Activated CD4-positive, alpha-beta T cell treated with anti-CD3 and anti-CD28 coated beads, Interleukin-2, amount 10 ng/mL, durations not matched to agents 24 days and 14 days (primary cell): ENCODE measurements at regions not wholly inside any gene's neighbourhood (a gene's known extent, or its start where the extent isn't known, plus 50 kb on each side); places are given as distances from the start of the nearest gene placed in this dataset.
"Not testable (repeated sequence)": the region's sequence is repeated elsewhere in the genome, so short reads cannot be mapped to it uniquely, and the experiment has no call there.

ENCODE experiments used
- DNase-seq: peaks from one replicate; pipeline ENCODE4 v3.0.0; 2022
- H3K27ac Mint-ChIP-seq: one replicate; pipeline ENCODE4 v1.8.0; 2022; ENCODE audit warnings: mild to moderate bottlenecking, mixed read lengths
- H3K27me3 Mint-ChIP-seq: one replicate; pipeline ENCODE4 v1.8.0; 2022; ENCODE audit warnings: mixed read lengths
- H3K36me3 Mint-ChIP-seq: one replicate; pipeline ENCODE4 v1.8.0; 2022; ENCODE audit warnings: low read depth, mild to moderate bottlenecking, mixed read lengths
- H3K4me1 Mint-ChIP-seq: one replicate; pipeline ENCODE4 v1.8.0; 2021; ENCODE audit warnings: mixed read lengths
- H3K4me3 Mint-ChIP-seq: one replicate; pipeline ENCODE4 v1.8.0; 2022; ENCODE audit warnings: mild to moderate bottlenecking, moderate library complexity, mixed read lengths
- H3K9me3 Mint-ChIP-seq: one replicate; pipeline ENCODE4 v1.8.0; 2021; ENCODE audit warnings: mixed read lengths
- intact Hi-C: fragments of 100-400 bp; cut with micrococcal nuclease; formaldehyde crosslinking; loops from one replicate; pipeline ENCODE4 v1.15.1; 2023

DNA sequence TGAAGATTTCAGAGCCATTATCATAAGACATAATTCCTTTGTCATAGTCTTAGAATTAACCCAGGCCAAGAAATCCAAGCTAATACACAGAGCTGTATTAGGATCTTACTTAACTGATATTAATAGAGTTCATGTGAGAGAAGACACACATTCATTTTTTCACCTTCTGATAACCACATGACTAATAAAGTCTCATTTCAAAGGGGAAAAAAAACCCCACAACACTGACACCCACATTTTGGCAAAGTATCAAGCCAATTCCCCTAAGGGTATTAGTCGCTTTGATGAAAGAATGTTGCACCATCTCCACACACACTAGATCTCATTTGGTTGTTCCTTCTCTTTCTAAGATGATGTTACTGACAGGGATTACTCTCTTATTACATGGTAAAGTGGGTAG is 344.4 kb upstream of the ESRRG start:
- Mint-ChIP-seq H3K36me3 (no peaks in the 10 kb centered on the region), H3K27ac (no peak overlapping the region), H3K4me1 (no peaks in the 10 kb centered on the region), H3K27me3 (no peaks in the 10 kb centered on the region), H3K4me3 (no peak overlapping the region), H3K9me3 (no peaks in the 10 kb centered on the region)
- no peak for DNase-seq
- intact Hi-C loops, result no loop called here

DNA sequence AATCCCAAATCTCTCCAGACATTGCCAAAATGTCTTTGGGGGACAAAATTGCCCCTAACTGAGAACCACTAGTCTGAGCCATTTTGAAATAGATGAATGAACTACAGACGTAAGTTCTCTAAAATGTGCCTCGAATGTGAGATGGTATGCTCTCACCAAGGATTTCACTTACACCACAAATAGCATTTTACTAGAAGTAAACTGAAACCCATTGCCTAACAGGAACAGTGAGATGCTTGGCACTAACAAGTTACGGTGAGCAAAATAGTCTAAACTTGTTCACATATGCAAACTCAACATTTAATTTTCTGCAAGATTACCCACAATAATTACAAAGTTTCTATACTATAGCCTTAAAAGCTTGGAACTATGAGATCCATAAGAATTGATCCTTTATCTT is 343.6 kb upstream of the ESRRG start:
- Mint-ChIP-seq H3K27ac (no peak overlapping the region), H3K9me3 (no peaks in the 10 kb centered on the region), H3K36me3 (no peaks in the 10 kb centered on the region), H3K4me3 (no peak overlapping the region), H3K4me1 (no peaks in the 10 kb centered on the region), H3K27me3 (no peaks in the 10 kb centered on the region)
- no peak for DNase-seq
- intact Hi-C loops, result no loop called here

DNA sequence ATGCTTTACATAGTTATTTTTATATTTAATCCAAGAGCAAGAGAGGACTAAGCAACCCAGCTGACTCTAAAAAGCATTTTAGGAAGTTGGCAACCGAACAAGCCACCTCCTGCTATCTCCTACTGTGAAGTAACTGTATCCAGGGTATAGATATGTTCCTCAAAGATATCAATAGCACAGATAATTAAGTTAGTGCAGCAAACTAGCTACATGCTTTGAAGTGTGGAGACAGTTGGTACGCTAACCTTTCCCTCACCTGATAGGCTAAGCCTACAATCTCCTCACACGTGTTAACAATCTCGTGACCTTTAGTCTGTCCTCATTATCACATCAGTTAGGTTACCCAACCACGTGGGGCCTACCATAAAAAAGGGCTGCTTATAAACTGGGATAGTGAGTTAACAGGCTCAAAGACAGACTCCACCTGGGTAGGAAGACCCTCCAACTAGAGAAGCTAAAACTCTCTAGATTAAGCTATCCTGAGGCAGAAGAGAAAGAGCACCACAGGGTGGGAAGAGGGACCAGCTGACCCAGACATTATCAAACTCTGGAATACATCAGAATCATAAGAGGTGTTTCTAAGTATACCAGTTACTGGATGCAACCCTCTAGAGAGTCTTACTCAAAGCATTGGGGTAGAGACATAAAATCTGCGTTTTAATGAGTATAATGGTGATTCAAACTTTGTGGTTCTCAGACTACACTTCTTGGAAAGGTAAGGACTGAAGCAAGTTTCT is 340.1 kb upstream of the ESRRG start:
- no peak for DNase-seq
- Mint-ChIP-seq H3K27ac (no peak overlapping the region), H3K4me1 (no peaks in the 10 kb centered on the region), H3K9me3 (no peaks in the 10 kb centered on the region), H3K36me3 (no peaks in the 10 kb centered on the region), H3K27me3 (no peaks in the 10 kb centered on the region), H3K4me3 (no peak overlapping the region)
- intact Hi-C loops, result no loop called here

DNA sequence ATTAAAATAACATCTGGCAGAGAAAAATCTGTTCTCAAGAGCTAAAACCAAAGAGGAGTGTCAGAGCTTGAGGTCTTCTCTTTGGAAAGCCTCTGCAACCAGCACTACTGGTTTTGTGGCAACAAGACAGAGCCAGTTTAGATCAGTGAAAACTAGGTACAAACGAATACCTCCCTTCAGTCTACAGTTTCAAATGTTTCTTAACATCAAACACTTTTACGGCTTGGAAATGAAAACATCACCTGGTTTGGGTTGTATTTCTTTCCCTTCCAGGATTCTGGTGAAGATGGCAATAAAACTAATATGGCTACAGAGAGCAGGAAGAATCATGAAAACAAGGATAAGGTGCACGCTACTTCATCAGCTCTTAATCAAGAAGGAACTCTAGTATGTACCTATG is 339.4 kb upstream of the ESRRG start:
- intact Hi-C loops, result no loop called here
- Mint-ChIP-seq H3K4me1 (no peaks in the 10 kb centered on the region), H3K9me3 (no peaks in the 10 kb centered on the region), H3K27me3 (no peaks in the 10 kb centered on the region), H3K27ac (no peak overlapping the region), H3K4me3 (no peak overlapping the region), H3K36me3 (no peaks in the 10 kb centered on the region)
- no peak for DNase-seq

DNA sequence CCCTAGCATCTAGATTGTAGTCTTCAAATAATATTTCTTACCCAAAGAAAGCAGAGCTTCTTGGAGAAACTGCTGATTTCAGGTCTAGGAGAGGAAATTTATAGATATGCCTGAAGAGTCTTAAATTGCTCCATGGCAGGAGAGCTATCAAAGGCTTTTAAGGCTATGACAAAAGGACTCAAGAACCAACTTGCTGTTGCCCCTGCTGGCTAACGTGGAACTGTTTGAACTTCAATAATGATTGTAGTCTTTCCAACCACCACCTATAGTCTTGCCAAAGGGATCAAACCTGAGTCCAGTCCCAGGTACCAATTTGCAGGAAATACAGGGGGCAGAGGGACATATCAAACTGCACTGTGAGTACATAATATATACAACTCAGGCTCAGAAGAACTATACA is 336.2 kb upstream of the ESRRG start:
- Mint-ChIP-seq H3K27me3 (no peaks in the 10 kb centered on the region), H3K36me3 (no peaks in the 10 kb centered on the region), H3K4me1 (no peaks in the 10 kb centered on the region), H3K9me3 (no peaks in the 10 kb centered on the region), H3K4me3 (no peak overlapping the region), H3K27ac (no peak overlapping the region)
- no peak for DNase-seq
- intact Hi-C loops, result no loop called here

DNA sequence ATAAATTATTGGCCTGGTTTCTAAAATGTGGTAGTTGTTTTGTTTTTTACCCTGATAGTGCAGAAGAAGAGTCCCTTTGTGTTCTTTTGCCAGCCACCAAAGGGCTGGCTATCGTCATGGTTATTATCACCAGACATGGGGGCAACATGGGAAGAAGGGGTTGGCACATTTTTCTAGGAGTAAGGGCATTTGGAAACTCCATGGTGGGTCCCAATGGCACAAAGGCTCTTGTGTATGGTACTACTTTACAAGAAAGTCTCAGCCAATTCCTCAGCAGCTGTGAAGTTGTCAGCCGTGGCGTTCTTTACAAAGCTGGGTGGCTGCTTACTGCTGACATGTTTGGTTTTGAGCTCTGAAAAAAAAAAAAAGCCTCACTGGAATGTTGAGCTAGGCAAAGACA is 330.4 kb upstream of the ESRRG start:
- H3K4me1 Mint-ChIP-seq, result no peaks in the 10 kb centered on the region
- no peaks in the 10 kb centered on the region for H3K9me3 Mint-ChIP-seq
- intact Hi-C loops, result no loop called here
- no peaks in the 10 kb centered on the region for H3K36me3 Mint-ChIP-seq
- no peak for DNase-seq
- H3K27ac Mint-ChIP-seq, result no peak overlapping the region
- no peak overlapping the region for H3K4me3 Mint-ChIP-seq
- no peaks in the 10 kb centered on the region for H3K27me3 Mint-ChIP-seq

DNA sequence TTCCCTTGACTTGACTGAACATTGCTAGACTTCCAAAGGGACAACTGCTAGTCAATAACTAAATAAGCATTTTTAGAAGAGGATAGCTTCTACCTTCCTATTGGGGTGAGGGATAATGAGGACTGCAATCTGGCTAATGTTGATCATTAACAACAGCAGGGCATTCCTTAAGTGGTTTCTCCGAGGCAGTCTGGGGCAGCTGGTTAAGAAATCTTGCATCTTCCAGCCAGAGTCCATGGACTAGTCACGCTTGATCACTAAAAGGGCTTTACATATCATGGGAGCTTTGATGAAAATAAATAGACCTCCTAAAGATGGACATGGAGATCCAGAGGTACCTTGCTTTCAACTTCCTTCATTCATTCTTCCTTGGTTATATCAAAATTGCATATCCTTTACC is 329.4 kb upstream of the ESRRG start:
- Mint-ChIP-seq H3K4me3 (no peak overlapping the region), H3K9me3 (peaks cover 4% of the 10 kb centered on the region), H3K27ac (no peak overlapping the region), H3K27me3 (no peaks in the 10 kb centered on the region), H3K4me1 (no peaks in the 10 kb centered on the region), H3K36me3 (no peaks in the 10 kb centered on the region)
- intact Hi-C loops, result no loop called here
- no peak for DNase-seq

DNA sequence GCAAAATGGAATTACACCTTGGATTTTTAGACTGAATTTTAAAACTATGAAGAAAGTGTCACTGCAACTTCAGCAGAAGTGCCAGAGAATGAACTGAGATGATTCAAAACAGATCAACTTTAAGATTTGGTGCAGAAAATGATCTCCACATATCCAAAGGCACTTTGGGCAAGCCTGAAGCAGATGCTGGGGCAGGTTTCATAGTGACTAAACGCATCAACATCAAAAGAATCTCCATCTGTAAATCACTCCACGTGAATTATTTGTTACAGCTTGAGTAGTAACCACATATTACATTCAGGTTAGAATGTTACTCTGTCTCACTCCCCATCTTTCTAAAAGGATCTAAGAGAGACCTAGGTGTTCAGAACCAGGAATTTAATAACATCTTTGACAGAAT is 329.0 kb upstream of the ESRRG start:
- intact Hi-C loops, result no loop called here
- Mint-ChIP-seq H3K9me3 (peaks cover 5% of the 10 kb centered on the region), H3K36me3 (no peaks in the 10 kb centered on the region), H3K27ac (no peak overlapping the region), H3K4me1 (no peaks in the 10 kb centered on the region), H3K4me3 (no peak overlapping the region), H3K27me3 (no peaks in the 10 kb centered on the region)
- no peak for DNase-seq

DNA sequence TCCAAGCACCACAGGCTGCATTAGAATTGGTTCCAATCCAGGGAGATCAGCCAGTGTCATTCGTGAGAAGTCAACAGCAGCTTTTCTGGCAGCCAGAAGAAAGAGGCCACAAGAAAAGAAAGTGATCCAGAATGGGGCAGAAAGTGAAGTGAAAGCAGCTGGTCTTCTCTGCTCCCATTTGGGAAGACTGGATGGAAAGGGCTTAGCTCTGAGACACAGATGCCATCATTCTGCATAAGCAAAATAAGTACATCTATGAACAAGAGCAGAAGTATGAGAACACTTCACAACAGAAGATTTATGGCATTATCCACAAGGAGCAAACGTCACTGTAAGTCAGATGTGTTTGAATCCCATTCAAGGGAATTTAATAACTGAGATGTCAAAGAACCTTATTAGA is 326.5 kb upstream of the ESRRG start:
- DNase-seq, result no peak
- Mint-ChIP-seq H3K36me3 (no peaks in the 10 kb centered on the region), H3K9me3 (peaks cover 5% of the 10 kb centered on the region), H3K27ac (no peak overlapping the region), H3K27me3 (no peaks in the 10 kb centered on the region), H3K4me3 (no peak overlapping the region), H3K4me1 (no peaks in the 10 kb centered on the region)
- intact Hi-C loops, result no loop called here

DNA sequence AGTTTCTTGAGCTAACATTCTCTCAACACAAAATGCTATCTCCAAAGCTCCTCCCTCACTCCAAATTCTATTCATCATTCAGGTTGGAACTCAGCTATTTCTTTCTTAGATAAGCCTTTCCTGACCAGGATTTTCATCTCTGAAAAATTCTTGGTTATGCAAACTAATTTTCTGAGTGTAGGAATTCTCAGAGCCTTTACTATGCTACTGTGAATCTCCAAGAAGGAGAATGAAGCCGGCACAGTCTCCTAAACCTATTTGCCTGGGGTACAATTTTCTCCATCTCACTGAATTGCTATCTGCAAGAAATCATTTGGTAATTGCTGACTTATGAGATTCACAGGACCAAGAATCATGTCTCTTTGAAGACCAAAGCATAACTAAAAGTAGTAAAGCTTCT is 325.9 kb upstream of the ESRRG start:
- Mint-ChIP-seq H3K36me3 (no peaks in the 10 kb centered on the region), H3K27me3 (no peaks in the 10 kb centered on the region), H3K4me1 (no peaks in the 10 kb centered on the region), H3K4me3 (no peak overlapping the region), H3K9me3 (peaks cover 5% of the 10 kb centered on the region), H3K27ac (no peak overlapping the region)
- intact Hi-C loops, result no loop called here
- DNase-seq, result no peak

DNA sequence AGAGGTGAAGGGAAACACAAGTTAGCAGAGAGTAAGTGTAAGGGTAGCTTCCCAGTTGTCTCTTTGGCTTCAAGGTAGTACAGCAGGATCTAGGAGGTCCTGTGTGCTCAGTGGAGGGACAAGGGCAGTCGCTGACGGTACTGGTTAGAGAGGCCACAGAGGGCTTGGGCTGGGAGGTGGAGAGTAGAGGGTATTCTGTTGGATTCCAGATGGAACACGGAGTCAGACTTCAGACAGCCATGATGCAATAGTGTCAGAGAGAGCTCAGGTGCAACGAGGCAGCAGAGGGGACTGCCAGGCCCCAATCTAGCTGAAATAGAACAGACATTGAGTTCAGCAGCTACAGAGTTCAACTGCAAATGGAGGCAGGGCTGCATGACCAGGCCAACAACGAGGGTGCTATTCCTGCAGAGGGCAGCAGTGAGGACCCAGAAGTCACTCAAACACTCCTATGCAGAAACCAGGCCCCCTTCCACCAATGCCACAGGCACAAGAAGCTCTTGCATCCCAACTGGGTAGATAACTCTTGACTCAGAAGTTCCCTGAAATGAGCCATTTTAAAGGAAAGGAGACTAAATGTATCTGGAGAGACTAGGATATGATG is 325.0 kb upstream of the ESRRG start:
- Mint-ChIP-seq H3K4me1 (no peaks in the 10 kb centered on the region), H3K36me3 (no peaks in the 10 kb centered on the region), H3K27ac (no peak overlapping the region), H3K4me3 (no peak overlapping the region), H3K9me3 (peaks cover 5% of the 10 kb centered on the region), H3K27me3 (no peaks in the 10 kb centered on the region)
- no peak for DNase-seq
- intact Hi-C loops, result no loop called here

DNA sequence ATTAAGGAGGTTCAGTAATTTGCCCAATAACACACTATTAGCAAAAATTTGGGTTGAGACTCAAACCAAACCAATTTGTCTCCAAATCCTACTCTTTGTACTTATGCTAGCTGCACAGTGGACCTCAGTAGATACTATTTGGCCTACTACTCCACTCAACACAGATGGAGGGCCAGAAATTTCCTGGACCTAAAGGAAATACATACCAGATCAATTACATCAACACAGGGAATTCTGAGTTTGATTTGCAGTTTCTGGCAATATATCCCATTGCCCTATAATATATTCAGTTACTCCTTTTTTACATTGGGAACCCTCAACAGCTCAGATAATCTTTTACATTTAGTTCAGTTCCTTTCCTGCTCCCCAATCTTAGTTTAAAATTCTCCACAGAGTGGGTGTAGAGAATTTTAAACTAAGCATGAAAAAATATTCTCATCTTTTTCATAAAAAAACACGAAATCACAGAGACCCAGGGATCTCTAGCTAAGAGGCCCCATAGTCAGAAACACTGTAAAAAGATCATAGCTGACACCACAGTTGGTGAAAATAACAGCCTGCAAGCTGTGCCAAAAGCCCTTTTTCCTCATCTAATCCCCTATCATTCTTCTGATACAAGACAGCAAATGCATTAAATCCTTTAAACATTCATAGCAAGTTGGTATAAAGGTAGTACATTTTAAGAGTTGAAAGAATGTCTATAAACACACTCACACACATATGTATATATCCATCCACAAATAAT is 317.7 kb upstream of the ESRRG start:
- Mint-ChIP-seq H3K36me3 (no peaks in the 10 kb centered on the region), H3K27me3 (no peaks in the 10 kb centered on the region), H3K4me1 (no peaks in the 10 kb centered on the region), H3K4me3 (no peak overlapping the region), H3K27ac (no peak overlapping the region), H3K9me3 (peaks cover 4% of the 10 kb centered on the region)
- intact Hi-C loops, result no loop called here
- no peak for DNase-seq

DNA sequence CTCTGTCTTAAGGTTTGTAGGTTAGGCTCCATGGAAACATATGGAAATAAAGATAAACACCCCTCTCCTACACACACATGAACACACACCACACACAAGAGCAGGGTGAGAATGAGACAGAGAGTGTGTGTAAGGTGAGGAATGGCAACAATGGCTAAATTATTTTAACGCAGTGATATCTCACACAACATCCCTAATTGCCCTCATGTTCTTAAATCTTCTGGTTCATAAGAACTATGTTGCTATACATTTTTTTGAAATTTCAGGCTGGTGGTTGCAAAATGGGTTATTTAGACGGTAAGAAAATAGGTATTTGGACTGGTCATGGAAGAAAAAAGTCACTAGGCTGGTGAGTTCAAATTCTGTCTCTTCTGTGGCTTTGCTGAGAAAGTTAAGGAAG is 316.7 kb upstream of the ESRRG start:
- no peak for DNase-seq
- H3K4me1 Mint-ChIP-seq, result no peaks in the 10 kb centered on the region
- intact Hi-C loops, result no loop called here
- H3K27ac Mint-ChIP-seq, result no peak overlapping the region
- no peaks in the 10 kb centered on the region for H3K27me3 Mint-ChIP-seq
- H3K9me3 Mint-ChIP-seq, result peaks cover 4% of the 10 kb centered on the region
- no peaks in the 10 kb centered on the region for H3K36me3 Mint-ChIP-seq
- H3K4me3 Mint-ChIP-seq, result no peak overlapping the region

DNA sequence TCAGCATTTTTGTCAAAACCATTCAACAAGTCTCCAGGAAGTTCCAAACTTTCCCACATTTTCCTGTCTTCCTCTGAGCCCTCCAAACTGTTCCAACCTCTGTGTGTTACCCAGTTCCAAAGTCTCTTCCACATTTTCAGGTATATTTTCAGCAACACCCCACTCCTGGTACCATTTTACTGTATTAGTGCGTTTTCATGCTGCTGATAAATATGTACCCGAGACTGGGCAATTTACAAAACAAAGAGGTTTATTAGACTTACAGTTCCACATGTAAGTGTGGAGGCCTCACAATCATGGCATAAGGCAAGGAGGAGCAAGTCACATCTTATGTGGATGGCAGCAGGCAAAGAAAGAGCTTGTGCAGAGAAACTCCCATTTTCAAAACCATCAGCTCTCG is 315.9 kb upstream of the ESRRG start:
- H3K4me1 Mint-ChIP-seq, DNase-seq, H3K27me3 Mint-ChIP-seq, H3K36me3 Mint-ChIP-seq, H3K4me3 Mint-ChIP-seq, H3K9me3 Mint-ChIP-seq, H3K27ac Mint-ChIP-seq, intact Hi-C loops: not testable (repeated sequence)
